ENCODE measurements at regions not wholly inside any gene's neighbourhood (a gene's known extent, or its start where the extent isn't known, plus 50 kb on each side); places are given as distances from the start of the nearest gene placed in this dataset.

DNA sequence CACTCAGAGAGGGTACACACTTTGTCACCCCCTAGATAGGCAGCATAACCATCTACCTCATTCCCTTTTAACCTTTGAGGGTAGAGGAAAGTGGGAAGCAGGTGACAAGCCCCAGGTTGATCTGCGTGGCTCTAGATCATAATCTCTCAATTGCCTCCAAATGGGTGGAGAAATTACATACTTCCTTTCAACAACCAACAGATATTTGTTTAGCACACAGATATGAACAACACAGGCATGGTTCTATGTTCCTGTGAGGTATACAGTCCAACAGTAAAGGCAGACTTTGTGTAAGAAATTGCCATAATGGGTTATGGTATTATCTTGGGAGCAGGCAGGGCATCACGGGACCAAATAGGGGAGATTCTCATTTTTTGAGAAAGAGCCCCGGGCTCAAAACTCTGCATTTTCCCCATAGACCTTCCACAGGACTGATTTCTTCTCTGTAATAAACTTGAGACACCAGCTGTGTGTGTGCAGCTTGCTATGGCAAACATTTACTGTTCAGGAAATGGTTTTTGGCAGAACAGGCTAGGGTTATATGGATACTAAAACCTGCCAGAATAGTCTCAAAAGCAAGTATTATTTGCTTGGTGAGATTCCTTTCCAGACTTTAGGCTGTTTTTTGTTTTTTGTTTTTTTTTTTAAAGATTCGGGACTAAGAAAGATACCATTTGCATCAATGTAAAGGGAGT lies 126.2 kb downstream of the CD164 start:
- H3K79me2 ChIP-seq (ENCODE audit: control insufficient read depth in 1 of 2, insufficient read depth in 2 of 2, low read length in 2 of 2) = no peaks in the 10 kb centered on the region
- no peak overlapping the region for H2AFZ ChIP-seq (ENCODE audit: low read length)
- no peak overlapping the region for H2BK15ac ChIP-seq (ENCODE audit: low read length)
- H3K56ac ChIP-seq (replicated peaks; ENCODE audit: insufficient read length, low read depth, low read length) = no peak overlapping the region
- H2AK5ac ChIP-seq (ENCODE audit: low read depth, low read length) = no peak overlapping the region
- no peak for FAIRE-seq
- H2BK5ac ChIP-seq (ENCODE audit: low read depth, low read length) = no peak overlapping the region
- H4K91ac ChIP-seq (replicated peaks; ENCODE audit: insufficient read length, low read length) = no peak overlapping the region
- no peak overlapping the region for H3K27ac ChIP-seq (ENCODE audit: low read depth, low read length)
- H3K79me1 ChIP-seq (ENCODE audit: low read depth, low read length) = no peaks in the 10 kb centered on the region
- H3K23me2 ChIP-seq (ENCODE audit: low read depth, low read length) = no peaks in the 10 kb centered on the region
- 89% methylated on average over 4 of the region's 4 CpGs; no CpG with 5 or more reads in 1 of the 2 experiments for WGBS, 2 experiments (ENCODE audit: extremely low coverage in 1 of 2, insufficient coverage in 1 of 2, insufficient read length in 1 of 2, insufficient replicate concordance in 2 of 2, low coverage in 1 of 2, low lambda C conversion rate in 2 of 2, missing lambda C conversion rate in 1 of 2)
- no peak overlapping the region for H2BK20ac ChIP-seq (ENCODE audit: low read length)
- DNase-seq (ENCODE audit: low read depth in 1 of 2, low spot score in 2 of 2) = no peak
- no peak overlapping the region for H4K5ac ChIP-seq (ENCODE audit: insufficient read length, low read depth, low read length)
- no peak overlapping the region for H3K4ac ChIP-seq (replicated peaks; ENCODE audit: insufficient read length, low read depth, low read length)
- H2BK120ac ChIP-seq (replicated peaks; ENCODE audit: low read depth, low read length) = no peak overlapping the region
- ChIA-PET CTCF (ENCODE audit: partially characterized antibody) (no interaction called here), POLR2A (ENCODE audit: partially characterized antibody) (no interaction called here)
- no peak overlapping the region for H3K9ac ChIP-seq (replicated peaks in 1 of 4; ENCODE audit: extremely low read depth in 1 of 4, low read depth in 3 of 4, low read length in 3 of 4)
- H3K23ac ChIP-seq (ENCODE audit: insufficient read length) = no peak overlapping the region
- no peak overlapping the region for H3K14ac ChIP-seq (ENCODE audit: insufficient read length)
- H3K9me3 ChIP-seq (ENCODE audit: insufficient read depth in 2 of 2, low read depth in 1 of 2, low read length in 1 of 2) = no peaks in the 10 kb centered on the region; a peak in 1 of 4 replicates
- no peaks in the 10 kb centered on the region for H3K36me3 ChIP-seq (ENCODE audit: control insufficient read depth in 2 of 4, insufficient read depth in 4 of 4, low read length in 3 of 4)
- H3K4me2 ChIP-seq (ENCODE audit: insufficient read depth in 1 of 2, low read depth in 2 of 2, low read length in 2 of 2) = no peak overlapping the region
- H3K4me1 ChIP-seq (replicated peaks in 1 of 4; ENCODE audit: control insufficient read depth in 3 of 4, insufficient read depth in 4 of 4, low read length in 3 of 4) = no peaks in the 10 kb centered on the region
- no peaks in the 10 kb centered on the region for H4K20me1 ChIP-seq (replicated peaks in 1 of 2; ENCODE audit: control insufficient read depth in 1 of 2, insufficient read depth in 2 of 2, low read length in 2 of 2)
- H4K8ac ChIP-seq (ENCODE audit: extremely low read depth, insufficient read depth, low read length) = no peak overlapping the region
- H3K27me3 ChIP-seq (replicated peaks in 1 of 4; ENCODE audit: control insufficient read depth in 3 of 4, extremely low read depth in 1 of 4, insufficient read depth in 3 of 4, low read length in 3 of 4) = no peaks in the 10 kb centered on the region; a peak in 1 of 7 replicates
- no peak overlapping the region for H3K18ac ChIP-seq (ENCODE audit: extremely low read depth, low read length)
- TF ChIP-seq CHD2 (IDR thresholded peaks at IDR 0.05; ENCODE audit: low read length) (no peak), SIRT6 (IDR thresholded peaks at IDR 0.05; ENCODE audit: low read length) (no peak), NRF1 (IDR thresholded peaks at IDR 0.05; ENCODE audit: low read depth, low read length) (no peak), POLR2A (IDR thresholded peaks at IDR 0.05; ENCODE audit: control extremely low read depth in 1 of 2, low read depth in 2 of 2, low read length in 2 of 2) (no peak), RNF2 (IDR thresholded peaks at IDR 0.05; ENCODE audit: borderline replicate concordance, low read depth, low read length, missing control alignments, poor library complexity, severe bottlenecking) (no peak), KDM1A (IDR thresholded peaks at IDR 0.05; ENCODE audit: borderline replicate concordance, low read length) (no peak)
- TF ChIP-seq, protein P1, sequence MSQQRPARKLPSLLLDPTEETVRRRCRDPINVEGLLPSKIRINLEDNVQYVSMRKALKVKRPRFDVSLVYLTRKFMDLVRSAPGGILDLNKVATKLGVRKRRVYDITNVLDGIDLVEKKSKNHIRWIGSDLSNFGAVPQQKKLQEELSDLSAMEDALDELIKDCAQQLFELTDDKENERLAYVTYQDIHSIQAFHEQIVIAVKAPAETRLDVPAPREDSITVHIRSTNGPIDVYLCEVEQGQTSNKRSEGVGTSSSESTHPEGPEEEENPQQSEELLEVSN (IDR thresholded peaks at IDR 0.05) = no peak
- H3K4me3 ChIP-seq (ENCODE audit: extremely low read depth in 1 of 4, insufficient read depth in 2 of 4, low read depth in 3 of 4, low read length in 4 of 4) = no peak overlapping the region
- no peak overlapping the region for H2BK12ac ChIP-seq (ENCODE audit: low read depth, low read length)
